NCI-H510A (cell line): ENCODE measurements at regions not wholly inside any gene's neighbourhood (a gene's known extent, or its start where the extent isn't known, plus 50 kb on each side); places are given as distances from the start of the nearest gene placed in this dataset.
"Not testable (repeated sequence)": the region's sequence is repeated elsewhere in the genome, so short reads cannot be mapped to it uniquely, and the experiment has no call there.

ENCODE experiments used
- DNase-seq: peaks from one replicate; lab custom pipeline; 2025; lab: John Stamatoyannopoulos, UW

DNA sequence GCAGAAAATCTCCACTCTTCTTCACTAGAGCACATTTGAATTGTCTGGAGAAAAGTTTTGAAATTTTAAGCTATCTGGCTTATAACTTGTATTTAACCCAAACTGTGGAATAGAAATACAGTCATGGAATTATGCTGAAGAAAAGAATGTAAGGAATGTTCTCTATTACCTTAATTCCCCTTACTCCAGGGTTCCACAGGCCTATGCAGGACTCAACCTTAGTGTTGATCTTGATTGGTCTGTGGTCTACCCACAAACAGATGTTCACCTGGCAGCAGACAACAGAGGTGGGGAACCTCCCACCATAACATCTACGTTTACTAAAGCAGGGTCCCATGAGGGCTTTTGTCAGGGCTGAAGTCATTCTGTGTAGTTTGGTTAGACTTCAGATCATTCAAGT lies 189.3 kb upstream of the GPRIN3 start:
- DNase-seq = no peak

DNA sequence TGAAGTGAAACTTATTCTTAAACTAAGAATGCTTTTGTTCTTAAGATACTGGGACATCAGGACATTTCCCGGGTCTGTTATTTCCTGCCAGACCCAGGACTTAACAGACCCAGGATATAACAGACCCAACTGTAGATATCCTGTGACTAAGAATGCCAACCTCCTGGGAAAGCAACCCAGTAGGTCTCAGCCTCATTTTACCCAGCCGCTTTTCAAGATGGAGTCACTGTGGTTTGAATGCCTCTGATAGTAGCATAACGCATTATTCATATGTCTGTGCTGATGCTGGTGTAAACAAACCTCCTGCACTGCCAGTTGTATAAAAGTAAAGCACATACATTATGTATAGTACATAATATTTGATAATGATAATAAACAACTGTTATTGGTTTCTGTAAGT lies 185.8 kb upstream of the GPRIN3 start:
- DNase-seq = no peak

DNA sequence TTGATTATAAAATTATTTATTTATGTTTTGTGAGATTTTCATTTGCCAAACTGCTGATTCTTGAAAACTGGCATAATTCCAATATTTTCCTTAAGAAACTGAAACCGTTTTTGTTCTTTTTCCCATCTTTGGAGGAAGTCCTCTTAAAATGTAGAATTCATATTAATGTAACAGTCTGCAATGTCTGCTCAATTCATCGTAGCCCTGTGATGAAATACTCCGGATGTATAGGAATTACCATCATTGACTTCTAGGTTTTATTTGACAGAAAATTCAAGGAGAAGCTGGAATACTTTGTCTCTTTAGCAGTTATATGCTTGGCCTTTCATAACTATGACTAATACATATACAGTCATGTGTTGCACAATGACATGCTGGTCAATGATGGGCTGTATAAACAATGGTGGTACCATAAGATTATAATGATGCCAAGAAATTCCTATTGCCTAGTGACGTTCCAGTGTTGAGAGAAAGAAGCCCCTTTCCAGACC lies 185.0 kb upstream of the GPRIN3 start:
- no peak for DNase-seq

DNA sequence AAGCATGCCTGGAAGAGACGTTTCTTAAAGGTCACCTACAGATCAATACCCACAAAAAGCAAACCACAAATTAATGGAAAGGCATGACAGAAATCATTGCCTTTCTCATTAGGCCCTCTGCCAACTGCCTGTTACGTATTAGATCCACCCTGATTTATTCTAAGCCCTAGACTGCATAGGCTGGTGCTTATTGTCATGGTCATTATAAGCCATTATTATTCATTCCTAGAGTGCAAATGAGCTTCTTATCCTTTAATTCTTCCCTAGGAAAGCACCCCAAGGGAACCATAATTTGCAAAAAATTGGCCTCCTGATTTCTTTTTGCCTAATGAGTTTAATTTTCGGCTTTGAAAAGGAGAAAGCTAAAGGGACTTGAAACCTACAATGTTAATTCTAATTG lies 184.2 kb upstream of the GPRIN3 start:
- DNase-seq = no peak

DNA sequence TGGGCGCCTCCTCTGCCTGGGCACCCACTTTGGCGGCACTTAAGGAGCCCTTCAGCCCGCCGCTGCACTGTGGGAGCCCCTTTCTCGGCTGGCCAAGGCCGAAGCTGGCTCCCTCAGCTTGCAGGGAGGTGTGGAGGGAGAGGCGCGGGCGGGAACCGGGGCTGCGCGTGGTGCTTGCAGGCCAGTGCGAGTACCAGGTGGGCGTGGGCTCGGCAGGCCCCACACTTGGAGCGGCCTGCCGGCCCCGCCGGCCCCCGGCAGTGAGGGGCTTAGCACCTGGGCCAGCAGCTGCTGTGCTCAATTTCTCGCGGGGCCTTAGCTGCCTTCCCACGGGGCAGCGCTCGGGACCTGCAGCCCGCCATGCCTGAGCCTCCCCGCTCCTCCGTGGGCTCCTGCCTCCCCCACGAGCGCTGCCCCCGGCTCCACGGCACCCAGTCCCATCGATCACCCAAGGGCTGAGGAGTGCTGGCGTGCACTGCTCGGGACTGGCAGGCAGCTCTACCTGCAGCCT lies 182.4 kb upstream of the GPRIN3 start:
- DNase-seq = not testable (repeated sequence)

DNA sequence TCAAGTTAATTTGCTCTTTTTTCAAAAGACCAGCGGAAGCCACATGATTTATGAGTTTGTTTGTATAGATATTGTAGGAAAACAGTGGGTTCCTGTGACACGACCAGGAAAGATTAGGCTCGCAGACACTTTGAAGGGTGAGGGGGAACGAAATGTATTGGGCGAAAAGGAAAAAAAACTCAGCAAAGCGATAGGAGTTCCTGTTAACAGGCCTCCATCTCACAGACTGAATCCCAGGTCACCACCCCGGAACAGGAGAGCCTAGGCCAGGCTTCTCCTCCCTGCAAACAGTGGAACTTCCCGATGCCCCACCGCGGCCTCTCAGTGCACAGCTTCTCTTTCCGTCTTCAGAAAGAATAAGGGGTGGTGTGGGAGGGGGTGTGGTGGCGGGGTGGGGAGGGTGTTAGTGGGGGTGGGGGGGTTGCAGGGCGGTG lies 181.8 kb upstream of the GPRIN3 start:
- DNase-seq = no peak

DNA sequence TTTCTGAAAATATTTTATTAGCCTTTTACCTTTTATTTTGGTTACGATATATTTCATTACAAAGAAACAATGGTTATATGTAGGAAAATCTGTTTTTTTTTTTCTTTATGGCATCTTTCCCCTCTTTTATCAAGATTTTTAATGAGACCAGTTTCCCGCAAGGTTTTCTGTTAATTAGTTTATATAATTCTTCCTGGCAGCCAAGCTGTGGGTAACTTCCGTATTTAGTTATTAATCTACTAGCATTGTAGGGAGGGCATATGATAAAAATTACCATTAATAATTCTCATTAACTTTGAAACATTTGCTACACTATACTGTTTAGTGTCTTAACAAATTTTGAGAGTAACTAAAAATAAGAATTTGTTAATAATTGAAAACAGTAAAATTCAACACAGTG lies 181.1 kb upstream of the GPRIN3 start:
- no peak for DNase-seq

DNA sequence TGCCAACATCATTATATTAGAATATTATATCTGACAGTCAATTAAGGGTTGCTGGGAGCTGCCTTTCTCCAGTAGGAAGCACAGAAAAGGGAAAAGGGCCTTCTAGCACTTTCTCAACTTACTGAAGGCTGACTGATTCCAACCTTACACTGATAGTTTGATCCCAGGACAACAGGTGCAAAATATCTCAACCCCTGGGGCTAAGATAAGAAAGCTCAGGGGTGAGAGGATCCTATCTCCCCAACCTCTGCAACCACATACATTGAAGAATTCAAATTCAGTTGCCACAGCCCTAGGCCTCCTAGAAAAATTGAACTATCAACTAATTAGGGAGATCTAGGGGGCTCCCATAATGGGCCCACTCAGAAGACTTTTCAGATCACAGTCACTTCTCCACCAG lies 179.1 kb upstream of the GPRIN3 start:
- no peak for DNase-seq

DNA sequence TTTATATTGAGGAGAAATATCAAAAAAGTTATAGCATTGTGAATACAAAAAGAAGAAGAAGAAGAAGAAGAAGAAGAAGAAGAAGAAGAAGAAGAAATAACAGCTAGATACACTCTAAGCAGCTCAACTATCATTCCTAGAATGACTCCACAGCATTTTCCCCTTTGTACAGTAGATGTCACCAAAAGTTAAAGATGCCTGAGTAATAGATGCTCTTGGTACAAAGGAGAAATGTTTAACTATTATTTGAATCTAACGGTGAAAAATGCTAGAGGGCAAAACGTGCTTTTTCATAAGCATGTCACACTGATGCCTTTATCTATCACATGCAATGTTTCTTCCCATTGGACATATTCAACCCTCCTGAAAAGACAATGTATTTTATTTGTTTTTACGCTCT lies 178.4 kb upstream of the GPRIN3 start:
- no peak for DNase-seq

DNA sequence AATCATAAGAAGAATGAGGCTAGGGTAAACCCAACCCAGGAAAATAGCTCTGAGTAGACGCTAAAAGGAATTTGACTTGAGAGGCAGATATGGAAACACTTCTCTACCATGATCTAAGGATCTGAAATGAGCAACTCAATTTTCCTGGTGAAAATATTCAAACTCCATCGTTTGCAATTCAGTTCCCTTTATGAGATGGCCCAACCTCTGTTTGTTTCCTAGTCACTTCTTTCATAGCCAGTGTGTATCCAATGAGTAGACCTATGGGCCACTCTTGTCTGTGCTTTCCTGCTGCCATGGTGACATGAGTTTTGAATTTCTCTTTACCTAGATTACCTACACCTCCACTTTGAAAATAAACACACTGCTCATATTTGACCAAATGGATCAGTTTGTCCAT lies 176.2 kb upstream of the GPRIN3 start:
- DNase-seq = no peak

DNA sequence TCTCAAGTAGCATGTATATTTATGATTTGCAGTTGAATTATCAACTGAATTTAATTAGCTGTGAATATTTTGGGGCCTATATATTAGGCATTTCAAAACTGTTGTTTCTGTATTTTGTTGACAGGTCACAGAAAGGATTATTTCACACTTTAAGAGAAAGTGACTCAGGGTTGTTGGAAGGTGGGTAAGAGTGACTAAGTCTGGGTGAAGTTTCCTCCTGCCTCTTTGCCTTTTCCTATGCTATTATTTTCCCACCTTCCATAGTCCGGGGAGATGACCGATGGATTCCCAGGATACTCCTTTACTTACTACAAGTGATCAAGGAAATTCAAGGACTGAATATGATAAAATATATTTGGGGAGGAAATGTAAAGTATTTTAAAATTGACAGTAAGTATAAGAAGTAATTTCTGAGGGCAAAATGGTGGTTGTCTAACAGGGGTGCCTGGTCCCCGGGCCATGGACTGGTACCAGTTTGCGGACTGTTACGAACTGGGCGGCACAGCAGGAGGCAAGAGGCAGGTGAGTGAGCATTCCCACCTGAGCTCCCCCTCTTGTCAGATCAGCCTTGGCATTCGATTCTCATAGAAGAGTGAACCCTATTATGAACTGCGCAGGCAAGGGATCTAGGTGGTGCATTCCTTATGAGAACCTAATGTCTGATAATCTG lies 175.5 kb upstream of the GPRIN3 start:
- no peak for DNase-seq

DNA sequence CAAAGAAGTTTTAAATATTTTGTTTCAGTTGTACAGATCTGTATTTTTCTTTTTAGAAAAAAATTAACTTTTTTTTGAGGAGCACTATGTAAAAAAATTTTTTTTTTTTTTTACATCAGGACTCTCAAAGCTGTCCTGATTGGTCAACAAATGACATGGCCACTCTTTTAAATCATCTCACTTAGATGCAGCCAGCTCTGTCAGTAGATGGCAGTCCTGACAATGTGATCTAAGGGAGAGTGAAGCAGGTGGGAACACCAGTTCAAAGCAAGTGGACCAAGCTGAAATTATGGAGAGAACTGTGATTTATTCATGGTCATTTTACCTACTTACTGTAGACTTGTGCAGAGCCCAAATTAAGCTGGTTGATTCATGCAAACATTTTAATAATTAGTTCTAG lies 174.7 kb upstream of the GPRIN3 start:
- peak; percentile 1 for DNase-seq

DNA sequence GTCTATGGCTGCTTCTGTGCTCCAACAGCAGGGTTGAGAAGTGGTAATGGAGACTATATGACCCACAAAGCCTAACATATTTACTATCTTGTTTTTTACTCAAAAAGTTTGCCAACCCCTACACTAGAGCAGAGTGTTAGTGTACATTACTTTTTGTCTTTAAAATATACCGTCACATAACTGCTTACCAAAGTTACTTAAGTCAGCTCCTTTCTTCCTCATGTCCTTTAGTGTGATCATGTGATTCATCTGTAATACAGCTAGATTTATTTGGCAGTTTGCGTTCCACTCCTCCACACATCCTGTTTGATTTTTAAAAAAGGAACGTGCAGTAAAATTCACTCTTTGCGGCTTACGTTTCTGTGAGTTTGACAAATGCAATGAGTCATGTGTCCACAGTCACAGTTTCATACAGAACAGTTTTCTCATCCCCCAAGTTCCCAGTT lies 162.4 kb upstream of the GPRIN3 start:
- DNase-seq = no peak

DNA sequence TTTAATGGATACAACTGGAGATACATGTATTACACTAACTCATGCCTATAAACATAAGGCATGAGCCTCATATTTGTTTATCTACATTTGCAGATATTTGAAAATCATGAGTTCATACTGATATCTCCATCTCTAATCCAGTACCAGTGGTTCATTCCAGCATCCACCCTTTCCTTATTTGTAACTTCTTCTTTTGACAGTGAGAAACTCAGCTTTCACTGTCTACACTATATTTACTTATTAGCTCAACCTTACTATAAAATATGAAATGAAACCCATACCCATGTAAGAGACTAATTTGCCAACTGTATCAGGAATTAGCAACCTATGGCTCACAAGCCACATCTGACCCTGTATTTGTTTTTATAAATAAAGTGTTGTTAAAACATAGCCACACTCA lies 161.9 kb upstream of the GPRIN3 start:
- no peak for DNase-seq

DNA sequence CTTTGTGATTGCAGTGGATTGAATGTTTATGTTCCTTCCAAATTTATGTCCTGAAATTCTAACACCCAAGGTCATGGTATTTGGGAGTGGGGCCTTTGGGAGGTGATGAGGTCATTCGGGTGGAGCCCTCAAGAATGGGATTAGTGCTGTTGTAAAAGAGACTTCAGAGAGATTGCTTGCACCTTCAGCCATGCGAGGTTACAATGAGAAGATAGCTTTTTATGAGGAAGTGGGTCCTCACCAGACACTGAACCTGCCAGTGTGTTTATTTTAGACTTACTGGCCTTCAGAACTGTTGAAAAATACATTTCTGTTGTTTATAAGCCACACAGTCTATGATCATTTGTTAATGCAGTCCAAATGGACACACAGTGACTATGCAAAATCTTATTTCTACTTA lies 161.0 kb upstream of the GPRIN3 start:
- DNase-seq = no peak

DNA sequence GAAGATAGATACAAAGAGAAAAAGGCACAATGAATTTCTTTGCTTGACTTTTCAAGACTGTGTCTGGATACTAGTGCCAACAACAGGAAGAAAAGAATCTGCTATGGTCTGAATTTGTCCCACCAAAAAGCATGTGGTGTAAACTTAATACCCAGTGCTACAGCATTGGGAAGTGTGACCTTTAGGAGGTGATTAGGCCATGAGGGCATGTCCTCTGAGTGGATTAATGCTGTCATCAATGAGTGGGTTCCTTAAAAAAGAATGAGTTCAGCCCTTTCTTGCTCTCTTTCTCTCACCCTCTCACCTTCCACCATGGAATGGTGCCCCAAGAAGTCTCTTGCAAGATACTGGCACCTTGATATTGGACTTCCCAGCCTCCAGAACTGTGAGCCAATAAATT lies 155.7 kb upstream of the GPRIN3 start:
- no peak for DNase-seq

DNA sequence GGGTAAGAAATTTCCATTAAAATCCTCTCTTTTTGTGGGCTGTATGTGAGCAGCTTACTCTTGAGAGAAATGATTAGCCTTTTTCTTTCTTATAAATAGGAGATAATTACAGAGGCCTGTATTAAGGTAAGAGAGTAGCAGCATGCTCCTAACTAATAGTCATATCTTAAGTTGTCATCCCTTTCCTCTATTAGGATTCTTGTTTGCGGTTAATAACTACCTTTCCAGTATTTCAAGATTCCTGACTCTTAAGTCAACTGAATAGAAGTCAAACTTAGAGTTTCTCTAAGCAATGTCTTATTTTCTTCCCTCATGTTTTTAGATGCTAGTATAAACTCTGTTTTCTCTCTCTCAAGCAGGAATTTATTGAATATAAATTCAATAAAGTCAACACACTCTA lies 139.9 kb upstream of the GPRIN3 start:
- no peak for DNase-seq

DNA sequence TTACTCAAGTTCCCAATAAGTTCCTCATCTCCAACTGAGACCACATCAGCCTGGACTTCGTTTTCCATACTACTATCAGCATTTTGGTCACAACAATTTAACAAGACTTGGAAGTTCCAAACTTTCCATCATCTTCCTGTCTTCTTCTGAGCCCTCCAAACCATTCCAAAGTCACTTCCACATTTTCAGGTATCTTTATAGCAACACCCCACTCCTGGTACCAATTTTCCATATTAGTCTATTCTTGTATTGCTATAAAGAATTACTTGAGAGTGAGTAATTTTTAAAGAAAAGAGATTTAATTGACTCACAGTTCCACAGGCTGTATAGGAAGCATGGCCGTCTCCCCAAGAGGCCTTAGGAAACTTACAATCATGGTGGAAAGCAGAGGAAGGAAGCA lies 138.6 kb upstream of the GPRIN3 start:
- DNase-seq = no peak

DNA sequence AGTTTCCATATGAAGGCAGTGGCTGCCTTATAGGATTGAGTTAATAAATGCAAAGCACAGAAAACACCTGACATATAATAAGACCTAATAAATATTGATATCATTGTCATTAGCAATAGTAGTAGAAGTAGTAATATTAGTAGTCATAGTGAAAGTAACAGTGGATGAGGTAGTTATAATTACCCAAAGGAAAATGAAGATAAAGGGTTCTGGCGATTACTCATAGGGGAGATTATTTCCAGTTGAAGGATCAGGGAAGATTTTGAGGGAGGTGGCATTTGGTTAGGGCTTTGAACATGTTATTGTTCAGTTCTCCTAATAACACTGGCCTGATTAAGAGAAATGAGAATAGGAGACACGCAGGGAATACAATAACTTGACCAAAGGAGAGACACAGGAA lies 131.9 kb upstream of the GPRIN3 start:
- no peak for DNase-seq

DNA sequence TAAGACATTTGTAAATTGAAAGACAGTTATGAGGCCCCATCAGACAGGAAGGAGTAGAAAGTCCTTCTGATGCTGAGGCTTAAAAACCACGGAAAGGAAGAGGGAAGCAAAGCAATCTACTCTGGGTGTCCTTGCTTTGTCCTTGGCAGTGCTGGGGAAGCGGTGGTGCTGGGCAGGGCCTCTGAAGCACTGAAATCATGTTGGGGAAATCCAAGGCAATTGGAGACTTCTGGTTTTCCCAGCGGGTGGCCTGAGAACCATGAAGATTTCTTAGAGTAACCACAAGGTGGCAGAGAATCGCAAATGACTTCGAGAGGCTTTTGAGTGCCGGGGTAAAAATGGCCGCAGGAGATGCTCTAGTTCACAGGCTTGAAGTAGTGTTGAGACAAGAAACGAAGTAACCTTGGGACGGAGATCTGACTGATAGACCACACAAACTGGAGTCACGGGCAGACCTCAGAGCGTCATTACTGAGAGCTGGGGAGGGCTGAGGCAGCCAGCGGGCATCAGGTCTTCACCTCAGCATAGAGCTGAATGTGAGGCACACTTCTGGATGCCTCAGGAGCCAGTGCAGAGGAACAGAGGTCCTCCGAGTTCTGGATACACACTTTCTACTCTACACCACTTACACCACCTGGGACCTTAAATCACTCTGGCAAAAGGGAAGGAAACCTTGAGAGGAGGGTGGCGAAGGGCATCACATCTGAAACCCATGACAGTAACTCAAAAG lies 130.7 kb upstream of the GPRIN3 start:
- DNase-seq = no peak

DNA sequence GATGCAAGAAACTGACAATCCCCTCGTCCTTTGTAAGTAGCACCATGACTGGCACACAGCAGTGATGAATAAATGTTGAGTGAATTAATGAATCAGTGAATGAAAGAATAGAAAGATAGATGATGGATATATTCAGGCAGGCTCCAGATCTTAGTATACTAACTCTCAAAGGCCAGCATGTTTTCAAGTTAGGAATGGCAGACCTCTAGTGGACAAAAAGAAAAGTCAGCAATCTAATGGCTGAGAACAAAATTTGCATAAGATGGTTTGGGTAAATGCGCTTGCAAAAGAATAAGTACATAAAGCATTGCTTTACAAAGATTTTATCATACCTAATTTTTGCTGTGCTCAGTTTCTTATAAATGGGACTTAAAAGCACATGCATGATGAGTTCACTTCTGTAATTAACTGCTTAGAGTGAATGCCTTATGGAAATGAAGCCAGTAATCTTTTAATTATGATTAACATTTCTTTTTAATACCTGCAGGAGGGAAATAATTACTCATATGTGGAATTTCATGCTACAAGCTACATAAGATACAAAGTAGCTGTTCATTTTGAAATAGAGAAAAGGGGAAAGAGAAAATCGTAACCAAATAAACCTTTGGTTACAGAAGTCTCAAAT lies 126.9 kb upstream of the GPRIN3 start:
- no peak for DNase-seq

DNA sequence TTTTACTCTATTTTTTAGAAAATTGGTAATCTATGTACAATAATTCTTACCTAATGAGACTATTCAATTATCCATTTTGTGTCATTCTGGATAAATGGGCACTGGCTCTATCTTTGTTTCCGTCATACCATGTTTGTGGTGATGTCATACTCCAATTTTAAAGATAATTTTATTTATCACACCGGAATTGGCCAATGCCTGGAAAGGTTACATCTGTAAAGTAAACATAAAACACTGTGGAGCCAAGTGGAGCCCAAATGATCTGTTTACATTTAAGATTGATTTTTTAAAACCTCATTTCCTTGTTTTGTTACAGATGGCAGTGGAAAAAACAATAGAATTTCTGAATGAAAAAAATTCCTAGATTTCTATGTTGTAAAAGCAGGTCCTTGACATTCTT lies 120.2 kb upstream of the GPRIN3 start:
- DNase-seq = no peak

DNA sequence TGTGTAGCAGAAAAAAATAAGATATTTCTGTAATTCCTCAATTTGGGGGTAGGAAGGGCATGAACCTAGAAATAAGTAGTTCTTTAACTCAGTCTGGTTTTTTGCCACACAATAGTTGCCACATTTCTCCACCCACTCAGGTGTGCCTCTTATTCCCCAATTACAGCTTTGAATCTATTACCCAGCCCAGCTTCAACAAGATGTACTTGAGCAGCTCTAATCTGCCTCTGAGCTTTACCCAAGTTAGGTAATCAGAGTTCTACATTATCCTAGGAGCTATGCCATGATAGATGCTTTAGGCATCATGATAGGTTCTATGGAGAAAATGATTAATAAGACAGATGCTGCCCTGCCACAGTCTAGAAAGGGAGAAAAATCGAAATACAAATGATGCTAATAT lies 117.4 kb upstream of the GPRIN3 start:
- no peak for DNase-seq
